ENCODE measurements at regions not wholly inside any gene's neighbourhood (a gene's known extent, or its start where the extent isn't known, plus 50 kb on each side); places are given as distances from the start of the nearest gene placed in this dataset.

- H3K9me3 ChIP-seq, result no peaks in the 10 kb centered on the region
- ATAC-seq (no peak), DNase-seq (no peak)
- WGBS (ENCODE audit: insufficient coverage, low coverage, low lambda C conversion rate, missing lambda C conversion rate), result 59% methylated on average over 7 of the region's 19 CpGs
- H3K4me3 ChIP-seq, result no peak overlapping the region
- intact Hi-C loops (cut with DNase I), result no loop called here
- H3K4me1 ChIP-seq, result no peaks in the 10 kb centered on the region
- no peaks in the 10 kb centered on the region for H3K27me3 ChIP-seq
- TF ChIP-seq POLR2A (IDR thresholded peaks at IDR 0.05) (no peak), CTCF (IDR thresholded peaks at IDR 0.05) (no peak)
- H3K27ac ChIP-seq, result no peak overlapping the region
- no peaks in the 10 kb centered on the region for H3K36me3 ChIP-seq
These were observed 112.6 kb downstream of the TMEM18 start for GRCh38 chr2:564471-565181.

GRCh38 chr2:563512-563911, 113.7 kb downstream of the TMEM18 start:
- no peaks in the 10 kb centered on the region for H3K36me3 ChIP-seq
- H3K27me3 ChIP-seq, result no peaks in the 10 kb centered on the region
- no peak overlapping the region for H3K4me3 ChIP-seq
- H3K4me1 ChIP-seq, result no peaks in the 10 kb centered on the region
- ATAC-seq (peak in 2 of 4 donors; percentile 16 to 20), DNase-seq (no peak)
- WGBS (ENCODE audit: insufficient coverage, low coverage, low lambda C conversion rate, missing lambda C conversion rate), result no CpG with 5 or more reads among the region's 10 CpGs
- intact Hi-C loops (cut with DNase I), result no loop called here
- H3K27ac ChIP-seq, result no peak overlapping the region
- no peak for TF ChIP-seq POLR2A (IDR thresholded peaks at IDR 0.05)
- no peaks in the 10 kb centered on the region for H3K9me3 ChIP-seq

GRCh38 chr2:562391-563364, 114.5 kb downstream of the TMEM18 start:
- H3K4me1 ChIP-seq, result no peaks in the 10 kb centered on the region
- WGBS (ENCODE audit: insufficient coverage, low coverage, low lambda C conversion rate, missing lambda C conversion rate), result 35% methylated on average over 5 of the region's 33 CpGs
- no peaks in the 10 kb centered on the region for H3K9me3 ChIP-seq
- ATAC-seq, result no peak
- H3K4me3 ChIP-seq, result no peak overlapping the region
- no peaks in the 10 kb centered on the region for H3K36me3 ChIP-seq
- TF ChIP-seq POLR2A (IDR thresholded peaks at IDR 0.05) (no peak), CTCF (IDR thresholded peaks at IDR 0.05) (no peak)
- intact Hi-C loops (cut with DNase I), result no loop called here
- H3K27me3 ChIP-seq, result no peaks in the 10 kb centered on the region
- DNase-seq, result no peak
- no peak overlapping the region for H3K27ac ChIP-seq

- TF ChIP-seq POLR2A (IDR thresholded peaks at IDR 0.05) (no peak), CTCF (IDR thresholded peaks at IDR 0.05) (no peak)
- no peaks in the 10 kb centered on the region for H3K27me3 ChIP-seq
- intact Hi-C loops (cut with DNase I), result no loop called here
- no peaks in the 10 kb centered on the region for H3K36me3 ChIP-seq
- no peaks in the 10 kb centered on the region for H3K9me3 ChIP-seq
- DNase-seq (no peak), ATAC-seq (no peak)
- no peak overlapping the region for H3K4me3 ChIP-seq
- no peak overlapping the region for H3K27ac ChIP-seq
- H3K4me1 ChIP-seq, result no peaks in the 10 kb centered on the region
- 48% methylated on average over 14 of the region's 14 CpGs for WGBS (ENCODE audit: insufficient coverage, low coverage, low lambda C conversion rate, missing lambda C conversion rate)
These were observed 118.3 kb downstream of the TMEM18 start for GRCh38 chr2:558879-559278.

- ATAC-seq, result peak in 1 of 4 donors; percentile 12
- Histone ChIP-seq H3K36me3 (no peaks in the 10 kb centered on the region), H3K27me3 (no peaks in the 10 kb centered on the region), H3K27ac (no peak overlapping the region), H3K4me1 (no peaks in the 10 kb centered on the region), H3K4me3 (no peak overlapping the region), H3K9me3 (no peaks in the 10 kb centered on the region)
- no peak for DNase-seq
- TF ChIP-seq POLR2A (IDR thresholded peaks at IDR 0.05) (no peak), CTCF (IDR thresholded peaks at IDR 0.05) (no peak)
- 40% methylated on average over 3 of the region's 17 CpGs for WGBS (ENCODE audit: insufficient coverage, low coverage, low lambda C conversion rate, missing lambda C conversion rate)
- intact Hi-C loops (cut with DNase I), result no loop called here
These were observed 118.9 kb downstream of the TMEM18 start for GRCh38 chr2:558302-558642.
